NT2/D1 (cell line): ENCODE measurements at regions not wholly inside any gene's neighbourhood (a gene's known extent, or its start where the extent isn't known, plus 50 kb on each side); places are given as distances from the start of the nearest gene placed in this dataset.

Experiments used
- SUZ12 ChIP-seq: IDR thresholded peaks from 2 replicates; pipeline ENCODE4 v1.6.1; 2011; ENCODE audit not compliant: insufficient read length, insufficient read depth; ENCODE audit errors: extremely low read depth
- YY1 ChIP-seq: IDR thresholded peaks from 2 replicates; pipeline ENCODE4 v1.6.1; 2011; ENCODE audit not compliant: insufficient read length, insufficient read depth
- ZNF274 ChIP-seq: IDR thresholded peaks from 2 replicates; pipeline ENCODE4 v1.6.1; 2011; ENCODE audit warnings: mild to moderate bottlenecking, low read depth, low read length

- no peak for TF ChIP-seq ZNF274
- TF ChIP-seq SUZ12, result no peak
- TF ChIP-seq YY1, result no peak
These were observed 449.2 kb downstream of the IPMK start for GRCh38 chr10:57818522-57818921.
